ENCODE measurements at regions not wholly inside any gene's neighbourhood (a gene's known extent, or its start where the extent isn't known, plus 50 kb on each side); places are given as distances from the start of the nearest gene placed in this dataset.

- TF ChIP-seq, protein P1, sequence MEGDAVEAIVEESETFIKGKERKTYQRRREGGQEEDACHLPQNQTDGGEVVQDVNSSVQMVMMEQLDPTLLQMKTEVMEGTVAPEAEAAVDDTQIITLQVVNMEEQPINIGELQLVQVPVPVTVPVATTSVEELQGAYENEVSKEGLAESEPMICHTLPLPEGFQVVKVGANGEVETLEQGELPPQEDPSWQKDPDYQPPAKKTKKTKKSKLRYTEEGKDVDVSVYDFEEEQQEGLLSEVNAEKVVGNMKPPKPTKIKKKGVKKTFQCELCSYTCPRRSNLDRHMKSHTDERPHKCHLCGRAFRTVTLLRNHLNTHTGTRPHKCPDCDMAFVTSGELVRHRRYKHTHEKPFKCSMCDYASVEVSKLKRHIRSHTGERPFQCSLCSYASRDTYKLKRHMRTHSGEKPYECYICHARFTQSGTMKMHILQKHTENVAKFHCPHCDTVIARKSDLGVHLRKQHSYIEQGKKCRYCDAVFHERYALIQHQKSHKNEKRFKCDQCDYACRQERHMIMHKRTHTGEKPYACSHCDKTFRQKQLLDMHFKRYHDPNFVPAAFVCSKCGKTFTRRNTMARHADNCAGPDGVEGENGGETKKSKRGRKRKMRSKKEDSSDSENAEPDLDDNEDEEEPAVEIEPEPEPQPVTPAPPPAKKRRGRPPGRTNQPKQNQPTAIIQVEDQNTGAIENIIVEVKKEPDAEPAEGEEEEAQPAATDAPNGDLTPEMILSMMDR (IDR thresholded peaks at IDR 0.05; ENCODE audit: insufficient read depth, low read length, poor library complexity, severe bottlenecking): no peak
- TF ChIP-seq EZH2phosphoT487 (conservative IDR thresholded peaks at IDR 0.05; ENCODE audit: low read length): no peak
These were observed 60.9 kb upstream of the MAGI1 start for GRCh38 chr3:66099541-66100065.

All from SU-DHL-6 (cell line).